Epithelial cell of proximal tubule (primary cell): ENCODE measurements at regions not wholly inside any gene's neighbourhood (a gene's known extent, or its start where the extent isn't known, plus 50 kb on each side); places are given as distances from the start of the nearest gene placed in this dataset.

Source experiments
- DNase-seq: peaks from one replicate; pipeline ENCODE4 v3.0.0-alpha.2; 2011; ENCODE audit warnings: low read depth
- H3K4me3 ChIP-seq: 2 replicates; pipeline ENCODE4 v1.5.1; 2011; ENCODE audit warnings: low read depth, mild to moderate bottlenecking, low read length
- TF ChIP-seq, protein P1 (sequence below): conservative IDR thresholded peaks from 2 replicates; pipeline ENCODE4 v1.5.1; 2012; ENCODE audit warnings: low read depth, mild to moderate bottlenecking, low read length

DNA sequence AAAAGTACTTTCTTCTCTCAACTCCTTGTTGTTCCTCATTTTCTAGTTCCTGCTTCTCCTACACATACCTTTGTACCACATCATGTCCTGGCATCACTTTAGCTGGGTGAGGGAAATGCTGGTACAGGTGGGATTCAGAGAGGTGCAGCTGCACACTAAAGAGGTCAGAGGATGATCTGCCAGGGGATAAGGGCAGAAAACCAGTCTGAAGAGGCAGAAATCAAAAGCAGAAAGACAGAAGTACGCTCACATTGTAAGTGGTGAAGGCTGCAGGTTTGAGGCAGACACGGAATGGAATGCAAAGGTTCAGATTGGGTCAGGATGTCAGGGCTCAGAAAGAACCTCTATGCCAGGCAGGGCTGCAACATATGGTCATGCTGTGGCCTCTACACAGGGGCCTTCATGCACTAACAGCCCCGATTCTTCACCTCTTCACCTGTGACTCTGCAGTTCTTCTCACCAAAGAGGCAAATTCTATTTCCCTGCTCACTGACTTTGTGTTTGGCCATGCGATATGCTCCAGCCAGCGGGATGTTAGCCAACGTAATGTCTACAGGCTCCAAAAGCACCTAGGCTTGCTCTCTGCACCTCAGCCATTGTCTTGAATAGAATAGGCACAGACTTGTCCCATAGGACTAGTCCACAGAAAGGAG, 373.7 kb downstream of the NXPE2 start:
- no peak for DNase-seq
- TF ChIP-seq, protein P1, sequence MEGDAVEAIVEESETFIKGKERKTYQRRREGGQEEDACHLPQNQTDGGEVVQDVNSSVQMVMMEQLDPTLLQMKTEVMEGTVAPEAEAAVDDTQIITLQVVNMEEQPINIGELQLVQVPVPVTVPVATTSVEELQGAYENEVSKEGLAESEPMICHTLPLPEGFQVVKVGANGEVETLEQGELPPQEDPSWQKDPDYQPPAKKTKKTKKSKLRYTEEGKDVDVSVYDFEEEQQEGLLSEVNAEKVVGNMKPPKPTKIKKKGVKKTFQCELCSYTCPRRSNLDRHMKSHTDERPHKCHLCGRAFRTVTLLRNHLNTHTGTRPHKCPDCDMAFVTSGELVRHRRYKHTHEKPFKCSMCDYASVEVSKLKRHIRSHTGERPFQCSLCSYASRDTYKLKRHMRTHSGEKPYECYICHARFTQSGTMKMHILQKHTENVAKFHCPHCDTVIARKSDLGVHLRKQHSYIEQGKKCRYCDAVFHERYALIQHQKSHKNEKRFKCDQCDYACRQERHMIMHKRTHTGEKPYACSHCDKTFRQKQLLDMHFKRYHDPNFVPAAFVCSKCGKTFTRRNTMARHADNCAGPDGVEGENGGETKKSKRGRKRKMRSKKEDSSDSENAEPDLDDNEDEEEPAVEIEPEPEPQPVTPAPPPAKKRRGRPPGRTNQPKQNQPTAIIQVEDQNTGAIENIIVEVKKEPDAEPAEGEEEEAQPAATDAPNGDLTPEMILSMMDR = no peak
- no peak overlapping the region for H3K4me3 ChIP-seq

GRCh38 chr11:115052601-115053000, 374.3 kb downstream of the NXPE2 start:
- no peak for DNase-seq
- no peak overlapping the region for H3K4me3 ChIP-seq
- TF ChIP-seq, protein P1 = no peak

DNA sequence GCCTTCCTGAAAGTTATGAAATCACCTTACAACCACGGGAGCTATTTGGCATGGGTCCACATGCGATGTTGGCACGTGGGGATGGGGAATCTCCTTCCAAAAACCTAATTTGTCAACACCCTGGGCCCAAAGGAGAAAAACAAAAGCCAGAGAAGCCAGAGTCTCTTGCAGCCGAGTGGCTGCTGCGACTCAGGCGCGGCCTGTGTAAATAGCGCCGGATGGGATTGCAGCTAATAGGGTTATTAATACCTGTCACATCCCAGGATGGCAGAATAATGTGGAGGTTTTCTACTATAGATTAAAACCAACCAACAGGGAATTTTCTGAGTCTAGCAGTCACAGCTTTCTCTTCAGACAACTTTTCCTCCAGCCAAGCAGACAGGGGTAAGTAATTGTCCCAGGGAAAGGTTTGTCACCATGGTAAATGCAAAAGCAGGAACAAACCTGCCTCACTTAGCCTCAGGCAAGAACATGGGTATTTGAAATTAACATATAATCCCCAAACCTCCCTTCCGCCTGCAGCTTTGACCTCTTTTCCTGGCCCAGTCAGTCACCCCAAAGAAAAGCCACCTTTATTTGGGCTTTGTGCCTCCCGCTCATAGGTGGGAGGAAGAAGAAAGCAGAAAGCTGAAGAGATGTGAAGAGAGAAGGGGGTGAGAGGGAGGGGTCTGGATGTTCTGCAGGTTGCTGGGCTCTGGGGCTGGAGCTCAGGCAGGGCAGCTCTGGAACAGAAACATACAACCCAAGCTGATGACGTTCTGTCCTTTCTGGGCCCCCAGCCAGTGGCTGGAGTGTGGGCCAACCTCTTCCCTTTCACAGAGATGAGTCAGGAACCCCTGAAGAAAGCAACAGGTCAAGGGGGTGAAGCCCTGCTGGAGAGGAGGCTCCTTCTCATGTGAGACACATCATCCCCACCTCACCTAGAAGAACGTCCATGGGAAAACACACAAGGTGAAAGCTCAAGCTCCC, 376.5 kb downstream of the NXPE2 start:
- TF ChIP-seq, protein P1 = no peak
- H3K4me3 ChIP-seq = no peak overlapping the region
- DNase-seq = no peak

DNA sequence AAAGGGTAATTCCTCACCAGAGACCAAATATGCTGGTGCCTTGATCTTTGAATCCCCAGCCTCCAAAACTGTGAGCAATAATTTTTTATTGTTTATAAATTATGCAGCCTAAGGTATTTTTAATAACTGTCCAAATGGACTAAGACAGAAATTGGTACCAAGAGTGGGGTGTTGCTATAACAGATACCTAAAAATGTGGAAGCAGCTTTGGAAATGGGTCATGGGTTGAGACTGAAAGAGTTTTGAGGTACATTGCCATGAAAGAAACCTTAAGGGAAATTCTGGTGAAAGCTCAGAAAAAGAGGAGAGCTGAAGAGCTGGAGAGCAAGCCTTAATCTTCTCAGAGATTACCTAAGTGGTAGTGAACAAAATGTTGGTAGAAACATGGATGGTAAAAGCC, 378.2 kb downstream of the NXPE2 start:
- H3K4me3 ChIP-seq = no peak overlapping the region
- TF ChIP-seq, protein P1 = no peak
- no peak for DNase-seq

DNA sequence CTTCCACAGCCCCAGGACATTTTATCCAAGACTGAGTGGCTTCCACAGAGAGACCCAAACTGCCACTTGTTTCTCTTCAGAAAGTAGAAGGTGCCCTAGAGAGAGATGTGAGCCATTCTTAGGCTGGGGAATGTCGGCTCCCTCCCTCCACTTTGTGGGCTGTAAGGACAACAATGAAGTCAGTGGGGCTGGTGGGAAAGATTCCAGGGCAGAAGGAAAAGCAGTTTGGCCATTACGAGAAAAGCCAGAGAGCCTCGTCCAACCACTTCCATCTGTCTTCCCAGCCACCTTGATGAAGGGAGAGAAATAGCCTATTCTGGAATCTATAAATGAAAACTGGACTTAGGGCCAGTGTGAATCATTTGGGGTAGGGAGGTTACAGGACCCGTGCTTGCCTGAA, 382.5 kb downstream of the NXPE2 start:
- no peak for DNase-seq
- H3K4me3 ChIP-seq = no peak overlapping the region
- TF ChIP-seq, protein P1 = no peak

GRCh38 chr11:115065314-115065713, 387.0 kb downstream of the NXPE2 start:
- no peak overlapping the region for H3K4me3 ChIP-seq
- no peak for DNase-seq
- TF ChIP-seq, protein P1 = no peak
